GM12874 (cell line): ENCODE measurements at regions not wholly inside any gene's neighbourhood (a gene's known extent, or its start where the extent isn't known, plus 50 kb on each side); places are given as distances from the start of the nearest gene placed in this dataset.

Experiments used
- TF ChIP-seq, protein P1 (sequence below): IDR thresholded peaks from 2 replicates; pipeline ENCODE4 v1.5.1; 2011; ENCODE audit warnings: low read depth, mild to moderate bottlenecking, control low read depth, low read length, moderate library complexity; ENCODE audit not compliant: insufficient read depth

DNA sequence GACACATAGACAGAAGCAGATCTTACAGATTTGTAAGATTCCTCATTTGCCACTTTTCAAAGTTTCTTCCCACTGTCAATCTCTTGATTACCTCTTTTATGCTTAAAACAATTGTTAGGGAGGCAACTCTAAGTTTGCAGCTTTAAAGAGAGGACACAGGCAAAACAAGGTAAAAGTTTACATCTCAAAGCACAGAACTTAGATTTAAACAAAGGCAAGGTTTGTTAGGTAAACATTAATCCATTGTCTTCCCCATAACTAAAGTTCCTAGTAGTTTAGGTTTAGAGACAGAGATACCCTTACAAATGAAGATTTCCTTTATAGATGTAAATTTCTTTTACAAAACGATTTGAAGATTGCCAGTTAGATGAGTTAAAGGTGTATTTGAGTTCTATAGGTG, 176.9 kb downstream of the AASDH start:
- TF ChIP-seq, protein P1, sequence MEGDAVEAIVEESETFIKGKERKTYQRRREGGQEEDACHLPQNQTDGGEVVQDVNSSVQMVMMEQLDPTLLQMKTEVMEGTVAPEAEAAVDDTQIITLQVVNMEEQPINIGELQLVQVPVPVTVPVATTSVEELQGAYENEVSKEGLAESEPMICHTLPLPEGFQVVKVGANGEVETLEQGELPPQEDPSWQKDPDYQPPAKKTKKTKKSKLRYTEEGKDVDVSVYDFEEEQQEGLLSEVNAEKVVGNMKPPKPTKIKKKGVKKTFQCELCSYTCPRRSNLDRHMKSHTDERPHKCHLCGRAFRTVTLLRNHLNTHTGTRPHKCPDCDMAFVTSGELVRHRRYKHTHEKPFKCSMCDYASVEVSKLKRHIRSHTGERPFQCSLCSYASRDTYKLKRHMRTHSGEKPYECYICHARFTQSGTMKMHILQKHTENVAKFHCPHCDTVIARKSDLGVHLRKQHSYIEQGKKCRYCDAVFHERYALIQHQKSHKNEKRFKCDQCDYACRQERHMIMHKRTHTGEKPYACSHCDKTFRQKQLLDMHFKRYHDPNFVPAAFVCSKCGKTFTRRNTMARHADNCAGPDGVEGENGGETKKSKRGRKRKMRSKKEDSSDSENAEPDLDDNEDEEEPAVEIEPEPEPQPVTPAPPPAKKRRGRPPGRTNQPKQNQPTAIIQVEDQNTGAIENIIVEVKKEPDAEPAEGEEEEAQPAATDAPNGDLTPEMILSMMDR: no peak

DNA sequence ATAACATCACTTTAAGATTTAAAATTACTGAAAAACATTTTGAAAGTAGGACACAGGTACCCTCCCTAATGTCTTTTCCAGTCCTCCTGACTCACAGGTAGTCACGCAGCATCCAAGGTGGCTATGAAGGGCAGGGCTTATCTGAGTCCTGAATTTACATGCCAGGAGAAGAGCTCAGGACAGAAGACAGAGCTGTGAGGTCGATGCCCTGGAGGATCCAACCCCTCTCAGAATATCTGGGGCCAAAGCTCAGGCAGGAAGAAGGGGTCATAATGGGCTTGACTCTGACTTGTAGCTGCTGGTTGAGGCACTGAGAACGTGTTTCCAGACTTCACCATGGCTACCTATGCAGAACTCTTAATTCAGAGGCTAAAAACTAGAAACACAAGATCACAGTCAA, 177.5 kb downstream of the AASDH start:
- TF ChIP-seq, protein P1: no peak

DNA sequence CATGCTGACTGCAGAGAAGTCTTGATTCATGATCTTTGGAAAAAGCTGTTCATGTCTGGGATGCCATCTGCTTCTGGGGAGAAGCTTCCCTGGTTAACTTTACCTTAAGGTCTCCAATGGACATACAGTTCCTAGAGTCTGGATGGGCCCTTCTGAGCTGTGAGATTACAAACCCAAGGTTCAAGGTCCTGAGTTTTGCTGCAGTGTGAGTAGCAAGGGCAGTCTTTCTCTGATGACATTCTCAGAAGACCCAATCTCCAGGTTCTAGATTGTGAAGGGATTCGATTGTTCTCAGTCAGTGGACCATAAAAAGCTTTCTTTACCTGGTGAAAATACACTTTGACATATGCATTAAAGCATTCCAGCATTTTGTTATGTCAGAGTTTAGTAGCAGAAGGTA, 179.2 kb downstream of the AASDH start:
- TF ChIP-seq, protein P1: no peak

DNA sequence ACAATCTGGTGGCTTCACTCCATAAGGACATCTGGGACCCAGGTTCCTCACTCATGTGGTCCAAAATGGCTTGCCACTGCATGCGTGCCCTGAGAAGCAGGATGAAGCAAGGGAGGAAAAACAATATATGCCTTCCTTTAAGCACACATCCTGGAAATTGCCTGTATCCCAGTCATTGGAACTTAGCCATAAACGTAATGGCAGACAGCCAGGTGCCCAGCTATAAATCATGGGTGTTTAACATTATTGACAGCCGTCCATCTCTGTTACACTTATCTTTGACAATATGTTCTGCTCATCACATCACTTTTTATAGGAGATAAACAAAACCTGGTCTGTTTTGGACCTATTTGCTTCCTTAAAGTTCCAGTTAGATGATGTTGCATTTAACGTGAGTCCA, 181.0 kb downstream of the AASDH start:
- TF ChIP-seq, protein P1: no peak

DNA sequence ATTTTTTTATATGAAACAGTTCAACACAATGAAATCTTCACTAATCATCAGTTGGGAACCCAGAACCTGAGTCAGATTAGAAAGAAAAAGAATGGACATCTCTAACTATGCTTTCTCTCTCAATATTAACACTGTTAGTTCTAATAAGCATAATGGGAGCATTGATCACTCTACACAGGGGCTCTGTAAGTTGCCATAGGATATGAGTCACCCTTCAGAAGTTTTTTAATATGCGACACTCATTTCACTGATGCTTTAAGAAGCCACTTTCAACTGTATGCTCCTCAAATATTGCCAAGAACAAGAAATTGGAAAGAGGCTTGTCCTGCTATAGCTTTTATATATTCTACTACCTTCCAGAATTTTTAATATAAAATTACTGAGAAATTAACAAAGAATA, 187.0 kb downstream of the AASDH start:
- TF ChIP-seq, protein P1: no peak

DNA sequence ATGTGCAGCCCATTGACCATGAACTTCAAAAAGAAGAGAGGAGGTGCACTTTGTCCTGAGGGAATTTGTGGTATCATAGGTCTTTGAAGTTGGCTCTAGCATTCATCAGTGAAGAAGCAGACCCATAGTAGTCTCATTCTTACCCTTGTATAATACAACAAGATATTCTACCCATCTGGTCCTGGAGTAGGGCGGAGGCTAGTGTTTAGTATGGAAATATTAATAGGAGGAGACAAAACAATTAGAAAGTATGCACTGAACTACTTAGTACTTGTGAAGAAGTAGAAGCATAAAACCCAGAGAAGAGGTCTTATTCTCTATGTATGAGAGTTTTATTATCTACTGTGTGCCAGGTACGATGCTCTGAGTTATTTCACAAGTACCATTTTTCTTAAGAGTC, 189.0 kb downstream of the AASDH start:
- TF ChIP-seq, protein P1: no peak

DNA sequence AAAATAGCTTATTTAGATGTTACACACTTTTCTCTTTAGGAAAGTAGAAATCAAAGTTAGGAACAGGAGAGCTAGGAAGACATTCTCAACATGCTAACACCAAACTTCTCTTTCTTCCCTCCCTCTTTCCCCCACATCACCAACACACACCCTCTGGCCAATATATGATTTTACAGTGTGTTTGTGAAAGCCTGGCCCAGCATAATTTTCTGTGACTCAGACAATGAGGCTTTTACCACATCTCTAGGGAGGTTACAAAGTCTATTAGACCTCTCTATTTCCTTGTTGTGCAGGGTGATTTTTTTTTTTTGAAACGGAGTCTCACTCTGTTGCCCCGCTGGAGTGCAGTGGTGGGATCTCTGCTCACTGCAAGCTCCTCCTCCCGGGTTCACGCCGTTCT, 189.9 kb downstream of the AASDH start:
- TF ChIP-seq, protein P1: no peak

DNA sequence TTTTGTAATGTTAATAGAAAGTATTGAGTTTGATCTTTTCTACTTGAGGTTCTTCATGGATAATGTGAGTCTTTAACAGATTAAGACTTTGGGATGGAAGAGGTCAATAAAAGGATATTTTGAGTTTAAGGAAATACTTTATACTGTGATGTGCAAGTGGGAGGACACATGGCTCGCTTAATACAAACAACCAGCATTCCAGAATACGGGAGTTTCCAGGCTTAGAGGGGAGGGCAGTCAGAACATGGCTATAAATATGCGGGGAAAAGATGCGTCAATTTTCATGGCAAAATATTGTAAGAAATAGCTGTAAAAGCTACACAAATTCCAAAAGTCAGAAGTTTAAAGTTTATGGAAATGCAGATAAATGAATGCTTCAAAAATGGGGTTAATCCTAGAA, 192.3 kb downstream of the AASDH start:
- TF ChIP-seq, protein P1: no peak
